Stimulated activated naive CD4-positive, alpha-beta T cell treated with Interleukin-2 at 50 U/mL for 16 hours (primary cell): ENCODE measurements at regions not wholly inside any gene's neighbourhood (a gene's known extent, or its start where the extent isn't known, plus 50 kb on each side); places are given as distances from the start of the nearest gene placed in this dataset.

Experiments used
- DNase-seq: peaks from one replicate; lab custom pipeline; 2025; lab: John Stamatoyannopoulos, UW

DNA sequence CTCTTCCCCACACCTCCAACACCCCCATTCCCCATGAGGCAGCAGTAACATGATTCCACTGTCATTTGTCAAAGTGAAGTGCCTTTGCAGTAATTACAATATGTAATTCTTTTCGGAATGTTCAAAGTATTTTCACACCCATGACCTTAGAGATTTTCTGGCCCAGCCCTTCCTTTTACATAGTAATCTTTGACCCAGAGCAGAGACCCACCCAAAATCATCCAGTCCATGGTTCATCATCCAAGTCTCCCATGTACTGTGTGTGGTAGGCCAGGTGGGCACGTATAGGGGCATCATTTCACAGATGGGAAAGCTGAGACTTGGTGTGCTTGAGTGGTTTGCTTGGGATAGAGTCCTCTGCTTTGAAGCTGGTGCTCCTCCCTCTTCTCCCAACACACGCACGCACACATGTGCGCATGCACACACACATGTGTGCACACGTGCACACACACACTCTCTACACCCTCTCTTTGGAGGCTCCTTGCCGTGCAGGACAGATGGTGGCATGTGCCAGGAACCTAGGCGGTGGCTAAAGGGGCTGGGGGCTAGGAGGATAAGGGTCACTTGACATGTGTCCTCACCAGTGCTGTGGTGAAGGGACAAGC, 284.7 kb upstream of the ROPN1 start:
- DNase-seq = no peak

DNA sequence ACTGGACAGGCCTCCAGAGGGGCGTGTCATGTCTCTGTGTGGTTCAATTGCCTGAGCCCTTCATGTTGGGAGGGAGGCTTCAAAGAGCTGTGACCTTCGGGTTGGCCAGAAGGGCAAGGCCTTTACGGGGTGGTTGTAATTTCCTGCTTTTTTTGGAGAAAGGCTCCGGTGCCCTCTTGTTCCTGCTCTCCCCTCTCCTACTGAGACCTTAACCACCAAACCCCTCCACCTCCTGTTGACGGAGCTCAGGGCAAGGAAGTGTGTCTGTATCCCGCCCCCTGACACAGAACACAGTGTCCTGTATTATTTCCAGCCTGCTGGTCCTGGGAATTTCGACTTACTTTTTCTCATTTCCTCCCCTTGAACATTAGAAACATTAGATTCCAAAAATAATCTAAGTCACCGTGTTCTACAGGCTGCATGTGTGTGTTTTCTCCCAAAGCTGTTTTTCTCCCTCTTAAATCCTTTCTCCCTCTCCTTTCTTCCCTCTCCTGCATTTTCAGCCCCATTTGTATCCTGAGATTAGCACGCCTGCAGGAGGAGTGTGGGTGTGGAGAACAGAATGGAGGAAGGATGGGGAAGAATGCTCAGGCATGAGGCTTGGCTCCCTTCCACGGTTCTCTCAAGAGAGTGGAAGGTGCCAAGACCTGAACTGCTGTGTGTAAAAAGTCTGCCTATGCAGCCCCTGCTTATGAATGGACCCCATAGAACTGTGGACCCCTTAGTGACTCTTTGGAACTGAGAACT, 285.4 kb upstream of the ROPN1 start:
- DNase-seq = no peak

DNA sequence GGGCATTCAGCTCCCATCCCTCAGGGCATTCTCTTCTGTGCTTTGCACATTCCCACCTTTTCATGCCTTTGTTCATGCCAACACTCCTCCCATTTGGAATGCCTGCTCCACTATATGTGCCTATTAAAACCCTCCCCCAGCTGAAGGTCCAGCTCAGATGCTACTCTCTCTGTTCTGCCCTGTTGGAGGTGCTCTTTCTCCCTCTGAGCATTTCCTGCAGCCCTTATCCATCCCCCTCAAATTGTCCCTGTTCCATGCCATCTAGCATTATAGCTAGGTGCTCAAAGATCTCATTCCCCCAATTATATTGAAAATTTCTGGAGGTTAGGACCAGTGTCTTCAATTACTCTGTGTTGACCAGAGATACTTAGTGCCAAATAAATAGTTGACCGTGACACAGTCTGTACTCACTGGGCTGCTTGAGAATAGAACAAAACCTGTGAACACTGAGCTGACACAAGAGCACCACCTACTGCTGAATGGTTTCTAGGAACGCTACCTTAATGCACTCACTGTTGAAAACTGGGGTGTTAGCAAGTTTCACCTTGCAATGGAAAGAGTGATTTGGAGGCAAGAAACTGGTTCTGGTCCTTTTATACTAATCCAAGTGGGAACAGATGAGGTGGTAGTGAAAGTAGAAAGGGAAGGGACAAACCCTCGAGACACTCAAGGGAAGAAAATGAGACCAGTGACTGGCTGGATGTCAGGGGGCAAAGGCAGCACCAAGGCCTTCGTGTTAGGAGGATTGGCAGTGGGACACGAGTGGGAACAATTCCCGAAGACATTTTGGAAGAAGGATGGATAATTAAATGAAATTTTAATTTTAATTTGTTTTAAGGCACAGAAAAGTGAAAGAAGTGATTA, 289.8 kb upstream of the ROPN1 start:
- DNase-seq = no peak

DNA sequence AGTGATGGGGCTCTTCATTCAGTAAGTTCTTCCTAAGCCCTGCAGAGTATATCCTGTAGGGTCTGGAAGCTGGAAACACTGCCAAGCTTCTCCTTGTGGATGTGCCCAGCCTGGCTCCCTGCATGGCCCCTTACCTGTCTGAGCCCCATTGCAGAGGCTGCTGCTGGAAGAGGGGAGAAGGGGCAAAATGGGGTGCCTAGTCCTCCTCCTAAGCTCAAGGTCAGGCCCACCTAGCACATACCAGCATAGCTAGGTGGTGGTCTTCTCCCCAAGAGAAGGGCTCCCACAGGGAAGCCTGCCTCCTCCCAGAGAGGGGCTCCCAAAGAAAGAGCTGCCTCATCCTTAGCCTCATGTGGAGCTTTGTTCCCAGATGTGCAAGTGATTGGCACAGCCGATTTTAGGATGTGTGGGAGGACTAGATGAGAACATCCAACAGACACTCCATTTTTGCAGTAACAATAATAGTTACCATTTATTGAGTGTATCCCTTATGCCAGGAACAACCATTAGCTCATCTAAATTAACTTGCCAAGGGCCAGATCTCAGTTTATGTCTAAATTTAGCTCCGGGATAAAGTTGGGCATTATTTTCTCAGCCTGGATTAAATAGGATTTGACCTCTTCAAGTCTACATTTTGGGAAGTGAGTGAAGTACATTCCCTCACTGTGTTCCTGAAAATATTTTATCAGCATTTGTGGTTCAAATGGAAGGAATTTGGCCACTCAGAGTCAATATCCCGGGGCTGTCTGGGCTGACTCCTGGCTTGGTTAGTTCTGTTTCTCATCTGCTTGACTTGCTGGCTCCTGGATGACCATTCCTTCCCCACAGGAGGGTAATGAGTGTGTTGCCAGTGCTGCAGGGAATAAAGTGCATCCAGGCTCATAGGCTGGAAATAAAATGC, 291.1 kb upstream of the ROPN1 start:
- no peak for DNase-seq

DNA sequence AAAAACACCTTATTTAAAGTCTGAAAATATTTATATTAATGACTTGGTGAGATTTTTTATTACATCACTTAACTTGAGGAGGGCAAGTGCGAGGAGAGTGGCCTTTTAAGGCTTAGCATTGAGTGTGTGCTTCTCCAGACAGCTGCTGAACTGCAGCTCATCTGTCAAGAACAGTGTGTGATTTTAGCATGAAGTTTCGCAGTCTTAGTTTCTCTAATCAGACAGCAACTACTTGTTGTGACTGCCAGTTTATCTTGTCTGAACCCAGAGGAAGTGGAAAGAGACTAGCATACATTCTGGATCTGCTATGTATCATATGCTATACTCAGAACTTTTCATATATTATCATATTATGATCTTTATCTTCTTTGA, 291.7 kb upstream of the ROPN1 start:
- DNase-seq = no peak

DNA sequence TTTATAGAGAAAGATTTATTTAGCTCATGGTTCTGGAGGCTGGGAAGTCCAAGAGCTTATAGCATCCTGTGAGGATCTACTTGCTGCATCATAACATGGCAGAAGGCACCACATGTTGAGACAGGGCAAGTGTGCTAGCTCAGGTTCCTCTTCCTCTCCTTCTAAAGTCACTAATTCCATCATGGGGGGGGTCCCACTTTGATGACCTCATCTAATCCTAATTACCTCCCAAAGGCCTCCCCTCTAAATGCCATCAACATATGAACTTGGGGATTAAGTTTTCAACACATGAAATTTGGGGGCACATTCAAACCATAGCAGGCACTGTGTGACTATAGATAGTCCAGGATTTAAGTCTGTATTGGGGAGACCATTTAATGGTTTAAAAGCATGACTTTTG, 297.1 kb upstream of the ROPN1 start:
- DNase-seq = no peak

DNA sequence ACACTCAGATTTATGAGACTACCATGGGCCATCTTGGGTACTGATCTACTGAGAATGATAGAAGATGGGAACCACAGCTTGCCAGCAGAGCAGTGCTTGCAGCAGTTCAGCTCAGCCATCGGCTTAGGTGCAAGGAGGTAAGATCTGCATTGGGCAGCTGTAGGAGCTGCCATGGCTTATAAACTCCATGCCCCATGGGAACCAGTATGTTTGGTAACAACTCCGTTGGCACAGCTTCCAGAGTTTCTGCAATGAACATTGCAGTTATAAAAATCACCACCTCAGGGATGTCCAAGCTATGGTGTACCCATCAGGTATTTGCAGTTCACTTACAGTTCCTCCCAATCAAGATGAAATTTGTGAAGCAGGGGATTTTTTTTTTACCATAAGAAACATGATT, 299.1 kb upstream of the ROPN1 start:
- no peak for DNase-seq

DNA sequence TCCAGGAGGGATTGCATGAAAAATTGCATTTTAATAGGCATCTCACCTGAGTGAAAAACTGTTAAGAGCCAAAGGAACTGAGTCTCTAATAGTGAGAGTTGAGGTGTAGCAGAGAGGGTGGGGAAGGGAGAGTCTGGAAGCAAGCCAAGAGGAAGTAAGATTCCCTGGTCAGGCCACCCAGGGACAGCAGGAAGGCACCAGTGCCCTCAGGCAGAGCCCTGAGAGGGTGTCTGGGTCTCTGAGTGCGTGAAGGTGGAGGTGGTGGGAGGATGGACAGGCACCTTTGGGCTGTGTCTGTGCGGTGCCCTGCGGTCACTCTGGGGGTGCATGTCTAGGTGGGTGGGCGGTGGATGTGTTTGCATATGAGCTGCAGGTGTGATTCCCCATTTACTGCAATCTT, 300.4 kb upstream of the ROPN1 start:
- DNase-seq = no peak

DNA sequence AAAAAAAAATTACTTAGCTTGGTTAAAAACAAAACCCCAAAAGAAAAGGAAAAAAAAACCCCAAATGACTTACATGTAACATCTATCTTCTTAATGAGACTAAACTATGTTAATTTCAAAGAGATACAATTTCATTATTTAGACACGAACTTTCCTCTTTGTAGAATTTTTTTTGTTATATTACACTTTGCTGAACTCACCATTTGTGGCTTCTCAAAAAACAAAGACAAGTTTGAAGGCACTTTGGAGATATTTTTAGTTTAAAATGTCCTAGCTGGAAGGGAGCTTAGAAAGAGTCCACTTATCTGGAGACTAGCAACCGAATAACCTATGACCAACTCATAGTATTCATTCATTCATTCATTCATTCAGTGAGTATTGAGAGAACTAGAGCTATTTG, 301.7 kb upstream of the ROPN1 start:
- no peak for DNase-seq

DNA sequence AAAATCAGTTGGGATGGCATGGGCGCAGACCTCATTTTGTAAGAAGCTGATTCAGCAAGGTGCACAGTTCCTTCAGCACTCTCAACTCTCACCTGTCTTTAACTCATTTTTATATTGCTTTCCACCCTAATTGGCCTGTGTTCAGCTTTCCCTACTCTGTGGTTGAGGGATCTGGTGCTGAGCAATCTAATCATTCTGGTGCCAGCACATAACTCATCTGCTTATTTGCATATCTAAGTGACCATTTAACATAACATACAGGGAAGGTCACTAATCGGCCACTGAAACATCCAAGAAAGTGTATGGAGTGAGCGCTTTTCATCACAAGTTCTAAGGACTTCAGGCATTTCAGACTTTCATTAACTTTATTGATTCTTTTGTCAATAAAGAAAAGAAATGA, 303.4 kb upstream of the ROPN1 start:
- no peak for DNase-seq

DNA sequence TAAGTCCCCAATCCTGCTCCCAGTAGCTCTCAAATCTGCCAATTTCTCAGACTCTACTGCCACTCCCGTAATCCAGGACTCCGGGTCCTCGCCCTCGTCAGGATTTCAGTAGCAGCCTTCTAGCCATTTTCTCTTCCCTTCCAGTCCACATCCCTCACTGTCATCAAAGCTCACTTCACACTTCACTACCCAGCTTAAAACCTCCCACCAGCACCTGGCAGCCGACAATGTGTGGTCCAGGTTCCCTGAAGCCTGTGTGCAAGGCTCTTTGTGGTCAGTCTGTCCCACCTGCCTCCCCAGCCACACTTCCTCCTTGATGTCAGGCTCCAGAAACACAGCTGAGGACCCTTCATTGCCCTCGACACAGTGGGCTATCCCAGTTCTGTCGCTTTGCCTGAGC, 304.5 kb upstream of the ROPN1 start:
- no peak for DNase-seq

DNA sequence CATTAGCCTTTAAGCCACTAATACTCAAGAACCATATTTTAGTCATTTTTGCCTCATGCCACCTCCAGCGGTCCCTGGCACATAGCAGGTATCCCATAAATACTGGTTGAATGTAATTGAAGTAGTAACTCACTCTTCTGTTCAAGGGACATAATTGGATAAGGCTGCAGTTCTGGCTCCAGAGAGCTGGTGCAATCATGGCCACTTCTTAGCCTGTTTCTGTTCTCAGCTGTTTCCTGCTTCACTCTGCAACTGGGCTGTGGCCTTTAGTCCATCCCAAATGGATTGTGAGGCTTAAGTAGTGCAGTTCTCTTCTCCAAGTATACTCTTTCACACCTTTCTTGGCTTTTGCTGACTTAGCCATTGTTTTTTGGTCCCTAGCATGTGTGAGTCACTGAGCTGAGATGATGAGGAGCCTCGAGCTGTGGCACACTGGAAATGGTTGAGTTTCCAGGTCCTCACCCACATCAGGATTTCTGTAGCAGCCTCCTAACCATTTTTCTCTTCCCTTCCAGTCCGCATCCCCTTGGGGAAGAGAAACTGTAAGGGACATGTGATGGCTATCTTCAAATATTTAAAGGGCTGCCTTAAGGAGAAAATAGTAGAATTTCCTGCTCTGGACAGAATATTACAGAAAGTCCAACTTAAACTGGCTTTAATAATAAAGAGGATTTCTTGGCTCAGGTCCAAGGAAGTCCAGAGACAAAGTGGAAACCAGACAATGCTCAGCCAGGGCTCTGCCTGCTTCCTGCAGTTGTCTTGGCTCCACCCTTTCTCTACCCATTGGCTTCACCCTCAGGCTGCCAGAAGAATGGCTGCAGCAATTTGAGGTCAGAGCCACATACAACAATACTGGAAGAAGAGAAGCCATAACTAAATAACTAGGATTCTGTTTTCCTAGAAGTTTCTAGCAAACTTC, 305.4 kb upstream of the ROPN1 start:
- DNase-seq = no peak

DNA sequence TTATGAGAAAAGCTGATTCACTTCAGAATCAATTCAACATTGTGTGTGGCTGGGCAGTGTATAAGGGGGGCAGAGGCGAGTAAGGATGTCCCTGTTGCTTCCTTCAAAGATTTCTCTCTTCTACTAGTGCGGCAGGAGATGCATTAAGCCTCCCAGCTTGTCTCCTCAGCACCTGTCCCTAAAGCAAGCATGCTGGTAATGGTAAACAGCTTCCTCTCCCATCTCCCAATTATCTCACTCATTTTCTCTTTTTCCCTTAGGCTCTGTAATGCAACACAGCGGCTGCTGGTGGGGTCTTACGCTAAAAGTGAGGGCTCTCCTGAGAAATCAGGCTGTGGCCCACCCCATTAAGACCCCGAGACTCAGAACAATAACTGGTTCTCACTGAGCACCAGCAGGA, 306.4 kb upstream of the ROPN1 start:
- DNase-seq = no peak

DNA sequence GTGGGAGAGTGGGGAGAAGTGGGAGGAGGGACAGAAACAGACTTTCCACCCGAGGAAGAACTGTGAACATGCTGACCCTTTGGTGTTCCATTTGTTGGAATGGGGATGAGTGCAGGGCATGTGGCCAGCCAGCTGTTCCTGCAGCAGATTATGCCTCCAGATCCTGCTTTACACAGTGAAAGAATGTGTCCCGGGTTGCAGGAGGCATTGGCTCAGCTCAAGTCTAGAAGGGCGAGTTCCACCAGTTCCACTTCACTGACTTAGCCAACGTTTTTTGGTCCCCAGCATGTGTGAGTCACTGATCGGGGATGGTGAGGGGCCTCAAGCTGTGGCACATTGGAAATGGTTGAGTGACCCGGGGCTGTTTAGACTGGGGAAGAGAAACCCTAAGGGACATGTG, 307.0 kb upstream of the ROPN1 start:
- DNase-seq = no peak

DNA sequence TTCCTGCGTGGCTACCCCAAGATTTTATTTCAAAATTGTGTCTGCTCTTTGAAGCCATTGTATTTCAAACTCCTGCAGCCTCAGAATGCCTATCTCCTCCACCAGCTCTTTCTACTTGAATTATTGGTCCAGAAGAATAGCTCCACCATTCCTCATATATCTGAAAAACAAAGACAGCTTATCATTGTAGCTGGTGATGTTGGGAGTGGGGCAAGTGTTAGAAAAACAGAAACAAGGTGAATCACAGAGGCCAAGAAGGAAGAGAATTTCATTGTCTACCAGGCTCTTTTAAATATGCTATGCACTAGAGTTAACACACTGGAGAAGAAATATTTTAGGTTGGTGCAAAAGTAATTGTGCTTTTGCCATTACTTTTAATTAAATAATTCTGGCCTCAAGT, 307.9 kb upstream of the ROPN1 start:
- no peak for DNase-seq

DNA sequence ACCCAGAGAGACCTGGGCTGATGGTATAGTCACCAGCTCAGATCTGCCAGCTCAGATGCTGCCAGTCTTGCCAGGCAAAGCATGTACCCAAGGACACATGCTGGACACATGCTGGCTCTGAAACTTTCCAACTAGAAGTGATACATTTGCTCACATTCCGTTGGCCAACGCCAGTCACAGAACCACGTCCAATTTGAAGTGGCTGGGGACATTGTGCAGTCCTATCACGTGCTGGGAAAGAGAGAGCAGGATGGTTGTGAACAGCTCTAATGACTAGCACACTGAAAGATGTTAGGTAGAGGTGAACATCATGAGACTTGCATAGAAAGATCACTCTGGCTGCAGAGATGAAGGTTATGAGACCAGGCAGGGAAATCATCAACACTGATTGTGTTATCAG, 308.5 kb upstream of the ROPN1 start:
- no peak for DNase-seq

DNA sequence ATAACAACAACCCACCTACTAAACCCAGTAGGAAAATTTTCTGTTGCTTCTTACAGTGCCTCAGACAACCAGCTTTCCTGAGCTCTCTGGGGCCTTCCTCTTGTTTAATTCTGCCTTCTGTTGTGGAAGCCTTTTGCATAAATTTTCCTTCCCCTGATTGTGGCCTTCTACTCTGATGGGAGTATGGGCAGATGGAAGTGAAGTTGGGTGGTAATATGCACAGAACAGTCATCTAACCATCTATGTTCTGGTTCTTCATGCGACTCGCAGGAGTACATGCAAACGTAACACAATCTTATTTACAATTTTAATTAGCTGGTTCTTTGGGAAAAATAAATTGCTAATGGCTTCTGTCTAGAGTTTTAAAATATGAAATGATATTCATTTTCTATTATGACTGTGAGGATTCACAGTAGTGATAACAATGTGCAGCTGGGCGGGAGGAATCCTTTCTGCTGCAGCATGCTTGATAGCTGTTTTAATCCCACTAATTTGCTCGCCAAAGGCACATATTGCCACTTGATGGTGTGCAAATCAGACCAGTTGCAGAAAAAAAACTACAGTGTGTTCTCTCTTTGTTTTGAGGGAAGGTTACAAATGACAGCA, 311.5 kb upstream of the ROPN1 start:
- no peak for DNase-seq

DNA sequence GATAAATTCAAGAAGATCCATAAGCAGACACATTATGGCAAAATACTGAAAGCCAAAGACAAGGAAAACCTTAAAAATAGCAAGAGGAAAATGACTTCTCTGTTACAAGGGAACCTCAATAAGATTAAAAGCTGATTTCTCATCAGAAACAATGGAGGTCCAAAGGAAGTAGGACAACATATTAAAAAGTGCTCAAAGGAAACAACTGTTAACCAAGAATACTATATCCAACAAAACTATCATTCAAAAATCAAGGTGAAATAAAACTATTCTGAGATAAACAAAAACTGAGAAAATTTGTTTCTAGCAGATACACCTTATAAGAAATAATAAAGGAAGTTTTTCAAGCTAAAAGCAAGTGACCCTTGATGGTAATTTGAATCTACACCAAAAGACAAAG, 314.7 kb upstream of the ROPN1 start:
- DNase-seq = no peak

DNA sequence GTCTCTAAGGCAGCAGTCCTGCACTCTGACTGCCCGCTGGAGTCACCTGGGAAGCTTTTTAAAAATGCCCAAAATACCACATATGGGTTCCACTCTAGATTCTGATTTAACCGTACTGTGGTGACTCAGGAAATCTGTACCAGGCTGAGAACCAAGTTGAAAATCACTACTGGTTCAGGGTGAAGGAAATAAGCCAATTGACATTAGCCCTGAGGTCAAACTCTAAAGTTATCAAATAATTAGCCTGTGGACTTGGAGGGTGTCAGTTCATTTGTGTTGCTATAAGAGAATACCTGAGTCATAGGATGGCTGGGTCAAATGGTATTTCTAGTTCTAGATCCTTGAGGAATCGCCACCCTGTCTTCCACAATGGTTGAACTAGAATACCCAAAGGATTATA, 321.7 kb upstream of the ROPN1 start:
- DNase-seq = no peak

DNA sequence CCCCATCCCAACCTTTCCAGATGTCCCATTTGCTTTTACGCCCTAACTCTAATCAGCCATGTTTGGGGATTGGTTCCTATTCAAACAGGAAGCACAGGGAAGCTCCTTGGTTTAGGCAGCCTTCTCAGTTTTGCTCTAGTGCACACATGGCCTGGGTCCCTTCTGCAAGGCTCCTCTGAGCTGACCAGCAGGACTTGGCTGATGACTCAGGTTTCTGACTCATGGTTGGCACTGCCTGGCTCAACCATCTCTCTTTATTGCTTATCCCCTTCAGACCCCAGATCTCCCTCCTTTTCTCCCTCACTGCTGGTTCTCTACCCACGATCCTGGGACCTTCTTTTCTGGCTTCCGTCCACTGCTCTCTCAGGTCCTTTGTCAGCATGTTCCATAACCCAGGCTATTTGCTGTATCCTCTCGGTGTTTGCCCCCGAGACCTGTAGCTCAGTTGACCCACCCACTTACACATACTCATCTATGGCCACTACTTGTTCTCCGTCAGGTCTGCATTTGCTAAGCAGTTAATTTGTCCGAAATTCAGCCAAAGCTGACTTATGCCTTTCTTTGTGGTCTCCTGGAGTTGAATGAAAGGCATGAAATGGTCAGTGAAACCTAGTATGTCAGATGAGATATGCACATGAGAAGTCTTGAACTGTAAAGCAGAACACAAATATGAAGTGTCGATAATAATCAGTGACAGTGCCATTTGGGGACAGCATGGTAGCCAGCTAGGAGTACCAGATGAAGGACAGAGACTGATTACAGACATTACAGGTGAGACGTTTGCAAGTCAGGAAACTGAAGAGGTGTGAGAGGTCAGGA, 323.5 kb upstream of the ROPN1 start:
- no peak for DNase-seq
